DND-41 (cell line): ENCODE measurements at regions not wholly inside any gene's neighbourhood (a gene's known extent, or its start where the extent isn't known, plus 50 kb on each side); places are given as distances from the start of the nearest gene placed in this dataset.

Experiments
- CTCF ChIP-seq: IDR thresholded peaks from 2 replicates; pipeline ENCODE4 v1.5.1; 2012; ENCODE audit warnings: borderline replicate concordance, low read length, moderate library complexity, mild to moderate bottlenecking; ENCODE audit not compliant: poor library complexity, severe bottlenecking; ENCODE audit errors: extremely low read depth
- EZH2 ChIP-seq: IDR thresholded peaks from 3 replicates; pipeline ENCODE4 v1.6.1; 2012; ENCODE audit warnings: borderline replicate concordance, low read depth, mild to moderate bottlenecking, moderate library complexity, low read length, inconsistent platforms; ENCODE audit not compliant: severe bottlenecking

GRCh38 chr2:33775306-33775705 is 176.2 kb upstream of the FAM98A start:
- TF ChIP-seq CTCF (no peak), EZH2 (no peak)
